Superior temporal gyrus (tissue), 1 donor: ENCODE measurements at regions not wholly inside any gene's neighbourhood (a gene's known extent, or its start where the extent isn't known, plus 50 kb on each side); places are given as distances from the start of the nearest gene placed in this dataset.
"Not testable (repeated sequence)": the region's sequence is repeated elsewhere in the genome, so short reads cannot be mapped to it uniquely, and the experiment has no call there.

Source experiments
- DNase-seq: peaks from one replicate; pipeline ENCODE4 v3.0.0-alpha.2; 2016; ENCODE audit errors: extremely low spot score

DNA sequence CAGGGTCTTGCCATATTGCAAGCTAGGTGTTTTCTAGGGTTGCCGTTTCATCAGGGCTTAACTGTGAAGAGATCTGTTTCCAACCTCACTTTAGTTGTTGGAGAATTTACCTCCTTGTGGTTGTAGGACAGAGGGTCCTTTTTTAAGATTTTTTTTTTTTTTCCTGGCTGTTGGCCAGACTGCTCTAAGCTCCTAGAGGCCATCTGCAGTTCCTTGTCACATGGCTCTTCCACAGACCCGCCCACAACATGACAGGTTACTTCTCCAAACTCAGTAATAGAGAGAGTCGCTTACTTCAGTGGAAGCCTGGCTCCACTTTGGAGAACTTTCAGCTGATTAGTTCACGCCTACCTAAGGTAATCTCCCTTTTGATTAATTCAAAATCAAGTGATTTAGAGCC, 543.7 kb downstream of the DMRTA1 start:
- DNase-seq = no peak

DNA sequence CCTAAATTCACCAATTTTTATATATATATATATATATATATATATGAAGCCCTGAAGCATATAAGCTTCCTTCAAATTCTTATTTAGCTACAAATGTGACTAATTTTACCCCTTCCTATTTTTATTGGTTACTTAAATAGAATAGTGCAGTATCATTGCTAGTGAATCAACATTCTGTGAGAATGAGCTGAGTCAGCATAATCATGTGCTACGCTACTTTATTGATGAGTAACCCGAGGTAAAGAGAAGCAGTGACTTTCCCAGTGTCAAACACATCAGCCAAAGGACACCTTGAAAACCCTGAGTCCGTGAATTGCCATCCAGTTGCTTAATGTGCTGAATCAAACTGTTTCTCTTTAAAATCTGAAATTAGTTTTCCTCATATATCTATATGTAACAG, 546.2 kb downstream of the DMRTA1 start:
- no peak for DNase-seq

DNA sequence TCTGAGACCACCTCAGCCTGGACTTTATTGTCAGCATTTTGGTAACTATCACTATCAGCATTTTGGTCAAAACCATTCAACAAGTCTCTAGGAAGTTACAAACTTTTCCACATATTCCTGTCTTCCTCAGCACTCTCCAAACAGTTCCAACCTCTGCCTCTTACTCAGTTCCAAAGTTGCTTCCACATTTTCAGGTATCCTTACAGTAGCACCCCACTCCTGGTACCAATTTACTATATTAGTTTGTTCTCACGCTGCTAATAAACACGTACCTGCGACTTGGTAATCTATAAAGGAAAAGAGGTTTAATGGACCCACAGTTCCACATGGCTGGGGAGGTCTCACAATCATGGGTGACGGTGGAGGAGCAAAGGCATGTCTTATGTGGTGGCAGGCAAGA, 551.3 kb downstream of the DMRTA1 start:
- no peak for DNase-seq

DNA sequence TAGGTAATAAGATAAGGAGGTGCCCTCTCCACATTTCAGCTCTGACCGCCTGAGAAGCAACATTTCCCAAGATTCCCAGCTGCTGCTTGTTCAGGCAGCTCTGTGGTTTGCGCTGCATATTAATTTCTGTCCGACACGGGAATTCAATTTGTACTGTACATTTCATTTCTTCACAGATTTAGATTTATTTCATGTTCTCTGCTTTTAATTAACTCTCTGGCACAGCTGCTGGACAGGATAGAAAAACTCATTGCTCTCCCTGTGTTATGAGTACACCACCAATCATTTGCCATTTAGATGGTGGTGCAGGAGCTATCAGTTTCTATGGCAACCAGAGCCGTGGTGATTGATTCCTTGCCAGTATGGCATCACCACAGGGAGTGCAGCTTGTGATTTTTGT, 558.5 kb downstream of the DMRTA1 start:
- peak; percentile 65 for DNase-seq

DNA sequence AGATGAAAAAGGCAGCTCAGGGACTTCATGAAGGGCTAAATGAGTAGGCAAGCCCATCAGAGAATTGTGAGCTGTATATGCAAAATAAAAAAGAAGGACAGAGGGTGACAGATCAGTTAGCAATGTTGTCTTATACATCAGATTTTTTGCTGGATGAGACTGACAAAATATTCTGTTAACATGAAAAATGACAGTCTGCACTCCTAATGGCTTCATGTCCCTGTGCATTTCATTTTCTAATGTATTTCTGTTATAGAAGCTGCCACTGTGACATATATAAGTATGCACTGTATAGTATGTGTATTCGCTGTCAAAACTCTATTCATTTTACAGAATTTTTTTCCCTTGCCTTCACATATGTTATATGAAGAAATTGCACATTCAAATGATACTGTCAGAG, 559.5 kb downstream of the DMRTA1 start:
- peak; percentile 22 for DNase-seq

DNA sequence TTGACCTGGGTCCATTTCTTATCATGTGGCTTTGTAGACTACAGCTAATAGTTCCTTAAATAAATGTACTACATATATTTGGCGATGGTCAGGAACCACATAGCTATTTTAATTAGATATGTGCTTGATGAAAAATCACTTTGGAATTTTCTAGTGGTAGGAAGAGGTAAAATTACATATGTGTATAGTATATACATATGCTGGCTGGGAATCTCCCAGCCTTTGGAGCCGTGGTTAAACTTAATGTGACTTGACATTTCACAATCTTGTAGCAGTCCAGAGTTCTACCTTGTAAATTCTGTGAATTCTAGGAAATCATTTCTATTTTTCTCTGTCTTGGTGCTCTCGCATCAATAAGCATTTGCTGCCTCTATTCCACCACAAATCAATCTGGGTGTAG, 565.0 kb downstream of the DMRTA1 start:
- no peak for DNase-seq

DNA sequence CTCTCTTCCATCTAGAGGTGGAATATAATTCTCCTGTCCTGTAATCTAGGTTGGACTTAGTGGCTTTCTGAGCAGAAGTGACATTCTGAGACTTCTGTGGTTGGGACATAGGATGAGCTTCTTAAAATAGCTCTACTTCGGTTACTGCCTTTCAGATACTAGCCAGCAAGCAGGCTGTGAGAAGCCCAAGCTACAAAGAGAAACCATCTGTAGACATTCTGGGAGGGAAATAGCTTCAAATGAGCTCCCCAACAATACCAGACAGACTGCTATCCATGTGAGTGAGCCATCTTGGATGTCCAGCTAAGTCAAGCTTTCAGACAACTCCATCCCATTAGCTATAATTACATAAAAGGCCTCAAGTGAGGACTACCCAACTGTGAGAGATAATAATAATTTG, 568.9 kb downstream of the DMRTA1 start:
- no peak for DNase-seq

DNA sequence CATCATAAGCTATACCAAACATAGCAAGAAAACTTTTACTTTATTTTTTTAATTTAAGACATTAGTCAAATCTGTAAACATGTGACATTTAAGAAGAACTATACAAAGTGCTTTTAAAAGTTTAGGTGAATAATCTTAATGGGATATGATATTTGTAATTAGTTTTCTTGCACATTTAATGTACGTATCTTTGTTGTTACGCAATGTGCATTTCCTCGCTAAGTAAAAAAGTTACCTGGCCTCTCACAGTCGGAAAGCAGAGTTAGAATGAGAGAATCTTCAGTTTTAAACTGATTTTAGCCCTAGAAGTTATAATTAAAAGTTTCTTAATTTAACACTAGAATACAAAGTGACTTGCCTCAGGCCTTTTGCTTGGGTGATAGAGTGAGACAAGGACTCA, 589.8 kb downstream of the DMRTA1 start:
- no peak for DNase-seq

DNA sequence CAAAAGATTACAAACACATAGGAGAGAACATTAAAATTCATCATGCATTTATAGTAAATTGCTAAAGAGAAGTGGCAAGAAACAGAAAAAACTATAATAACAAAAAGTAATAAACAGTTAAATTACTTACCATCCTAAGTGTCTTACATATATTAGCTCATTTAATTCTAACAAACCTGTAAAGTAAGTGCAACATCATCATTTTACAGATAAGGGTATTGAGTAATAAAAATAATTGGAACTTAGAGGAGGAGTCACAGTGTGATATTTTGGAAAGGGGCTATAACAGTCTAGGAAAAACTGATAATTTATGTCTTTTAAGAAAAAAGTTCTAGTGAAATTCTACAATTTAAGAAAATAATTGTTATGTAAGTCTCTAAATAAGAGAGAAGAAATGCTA, 592.8 kb downstream of the DMRTA1 start:
- no peak for DNase-seq

DNA sequence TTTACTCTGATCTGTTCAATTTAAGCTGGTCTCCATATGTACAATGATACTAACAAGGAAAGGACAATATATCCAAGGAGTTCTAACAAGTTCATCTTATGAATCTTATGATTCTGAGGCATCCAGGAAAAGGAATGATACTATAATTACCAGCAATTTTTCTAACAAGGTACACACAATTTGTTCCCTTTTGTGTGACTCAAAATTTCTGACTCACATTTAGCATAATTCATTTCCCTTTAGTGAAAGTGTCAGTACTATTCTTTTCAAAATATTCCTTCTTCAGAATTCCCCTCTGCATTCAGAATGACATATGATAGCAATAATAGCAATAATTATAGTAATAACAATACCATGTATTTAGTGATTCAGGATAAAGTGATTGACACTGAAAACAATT, 594.8 kb downstream of the DMRTA1 start:
- DNase-seq = peak; percentile 52

DNA sequence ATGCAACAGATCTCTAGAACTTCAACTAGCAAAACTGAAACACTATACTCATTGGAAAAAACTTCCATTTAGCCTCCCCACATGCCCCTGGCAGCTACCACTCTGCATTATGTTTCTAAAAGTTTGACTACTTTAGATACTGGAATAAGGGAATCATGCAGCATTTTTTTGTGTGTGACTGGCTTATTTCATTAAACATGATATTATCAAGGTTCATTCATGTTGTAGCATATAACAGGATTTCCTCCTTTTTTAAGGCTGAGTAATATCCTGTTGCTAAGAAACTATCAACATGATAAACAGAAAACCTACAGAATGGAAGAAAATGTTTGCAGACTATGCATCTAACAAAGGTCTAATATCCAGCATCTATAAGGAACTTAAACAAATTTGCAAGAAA, 597.9 kb downstream of the DMRTA1 start:
- no peak for DNase-seq

DNA sequence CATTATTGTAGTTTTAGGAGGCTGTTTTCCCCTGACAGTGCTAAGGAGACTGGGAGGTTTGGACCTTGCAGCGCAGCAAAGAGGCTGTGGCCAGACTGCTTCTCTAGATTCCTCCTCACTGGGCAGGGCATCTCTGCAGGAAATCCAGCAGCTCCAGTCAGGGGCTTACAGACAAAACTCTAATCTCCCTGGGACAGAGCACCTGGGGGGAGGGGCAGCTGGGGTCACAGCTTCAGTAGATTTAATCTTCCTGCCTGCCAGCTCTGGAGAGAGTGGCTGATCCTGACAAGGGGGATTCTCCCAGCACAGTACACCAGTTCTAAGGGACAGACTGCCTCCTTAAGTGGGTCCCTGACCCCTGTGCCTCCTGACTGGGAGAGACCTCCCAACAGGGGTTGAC, 599.4 kb downstream of the DMRTA1 start:
- DNase-seq = not testable (repeated sequence)

DNA sequence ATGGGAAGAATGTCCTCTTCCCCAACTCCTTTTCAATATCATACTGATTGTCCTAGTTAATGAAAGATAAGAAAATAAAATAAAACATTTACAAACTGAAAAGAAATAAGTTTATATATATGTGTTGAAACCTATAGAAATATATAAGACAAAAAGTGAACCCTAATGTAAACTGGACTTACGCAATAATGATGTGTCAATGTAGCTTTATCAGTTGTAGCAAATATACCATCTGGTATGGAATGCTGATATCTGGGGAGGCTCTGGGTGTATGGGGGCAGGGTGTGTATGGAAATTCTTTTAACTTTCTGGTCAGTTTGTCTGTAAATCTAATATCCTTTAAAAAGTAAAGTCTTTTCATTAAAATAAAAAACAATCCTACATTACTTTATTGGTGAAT, 603.9 kb downstream of the DMRTA1 start:
- DNase-seq = no peak

DNA sequence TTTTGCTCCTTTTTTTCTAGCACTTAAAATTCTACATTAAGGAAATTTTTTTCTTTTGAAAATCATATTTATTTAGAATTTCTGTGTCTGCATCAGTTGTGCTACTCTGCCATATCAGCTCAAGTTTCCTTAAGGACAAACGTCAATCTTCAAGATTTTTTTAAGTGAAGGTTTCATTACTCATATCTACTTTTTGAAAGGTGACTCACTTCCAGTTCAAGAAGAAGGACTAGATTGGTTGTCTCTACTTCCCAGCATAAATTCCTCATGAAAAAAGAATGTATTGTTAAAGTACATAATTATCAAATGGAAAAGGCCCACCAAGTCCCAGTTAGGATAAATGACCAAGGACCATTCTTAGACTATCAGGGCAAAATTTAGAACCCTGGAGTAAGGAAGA, 626.5 kb downstream of the DMRTA1 start:
- no peak for DNase-seq

DNA sequence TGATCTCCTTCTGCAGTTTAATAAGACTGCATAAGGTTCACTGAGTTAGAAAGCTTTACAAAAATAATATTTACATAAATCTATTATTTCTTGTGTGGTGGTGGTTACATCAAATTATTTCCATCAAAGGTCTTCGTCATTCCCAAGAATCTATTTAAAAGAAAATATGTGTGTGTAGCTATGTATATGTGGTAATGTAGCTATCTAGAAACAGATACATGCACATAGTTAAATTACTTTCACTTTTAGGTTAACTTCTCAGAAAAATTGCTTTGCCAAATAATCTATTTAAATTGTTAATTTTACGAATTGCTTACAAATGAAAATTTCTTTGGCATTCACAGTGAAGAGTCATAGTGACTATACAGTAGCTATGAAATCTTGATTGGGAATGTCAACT, 633.2 kb downstream of the DMRTA1 start:
- no peak for DNase-seq

DNA sequence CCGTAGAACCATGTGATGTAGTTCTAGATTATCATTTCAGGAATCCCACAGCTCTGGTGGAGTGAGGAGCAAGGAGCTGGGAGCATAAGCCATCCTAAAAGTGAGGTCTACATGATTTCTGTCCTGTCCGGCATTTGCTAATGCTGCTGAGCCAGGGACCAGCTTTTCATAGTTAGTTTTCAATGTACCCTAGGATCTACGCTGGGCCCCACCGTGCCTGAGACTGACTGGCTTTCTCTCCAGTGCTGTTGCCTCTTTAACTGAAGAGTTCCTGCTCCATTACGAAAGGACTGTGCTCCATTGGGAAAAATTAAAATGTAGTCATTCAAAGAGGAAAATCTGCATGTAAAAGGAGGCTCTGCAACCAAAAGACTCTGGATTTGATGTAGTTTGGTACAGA, 634.8 kb downstream of the DMRTA1 start:
- DNase-seq = no peak

DNA sequence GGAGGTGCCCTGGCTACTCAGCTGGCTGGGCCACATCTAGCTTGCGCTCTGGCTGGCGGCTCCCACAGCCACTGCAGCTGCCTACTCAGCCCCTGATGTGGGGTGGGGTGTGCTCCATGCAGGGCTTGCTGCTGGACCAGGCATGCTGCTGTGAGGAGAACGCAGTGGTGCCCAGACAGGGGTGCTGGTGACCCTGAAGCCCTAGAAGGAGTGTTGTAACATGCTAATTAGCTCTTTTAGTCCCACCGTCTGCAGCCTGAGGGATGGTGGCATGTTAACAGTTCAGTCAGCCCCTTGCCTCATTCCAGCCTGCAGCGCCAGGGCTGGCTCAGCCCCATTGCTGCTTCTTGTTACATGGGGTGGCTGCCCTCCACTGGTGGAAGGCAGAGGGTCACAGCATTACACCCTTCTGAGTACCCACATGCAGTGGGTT, 642.3 kb downstream of the DMRTA1 start:
- no peak for DNase-seq

DNA sequence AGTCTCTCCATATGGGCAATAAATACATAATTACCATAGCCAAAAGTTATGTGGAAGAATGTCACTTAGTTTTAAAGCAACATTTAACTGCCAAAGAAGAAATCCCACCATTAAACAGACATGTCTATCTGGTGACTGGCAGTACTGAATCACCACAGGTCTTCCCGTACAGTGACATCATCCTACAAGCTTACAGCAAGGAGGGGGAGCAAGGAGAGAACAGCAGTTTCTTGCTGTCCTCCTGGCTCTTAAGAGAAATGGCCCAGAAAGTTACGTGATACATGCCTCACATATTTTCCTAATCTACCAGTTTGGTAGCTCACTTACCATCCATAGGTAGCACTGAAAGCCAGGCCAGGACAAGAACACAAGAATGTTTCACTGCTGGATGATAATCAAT, 671.0 kb downstream of the DMRTA1 start:
- DNase-seq = no peak

DNA sequence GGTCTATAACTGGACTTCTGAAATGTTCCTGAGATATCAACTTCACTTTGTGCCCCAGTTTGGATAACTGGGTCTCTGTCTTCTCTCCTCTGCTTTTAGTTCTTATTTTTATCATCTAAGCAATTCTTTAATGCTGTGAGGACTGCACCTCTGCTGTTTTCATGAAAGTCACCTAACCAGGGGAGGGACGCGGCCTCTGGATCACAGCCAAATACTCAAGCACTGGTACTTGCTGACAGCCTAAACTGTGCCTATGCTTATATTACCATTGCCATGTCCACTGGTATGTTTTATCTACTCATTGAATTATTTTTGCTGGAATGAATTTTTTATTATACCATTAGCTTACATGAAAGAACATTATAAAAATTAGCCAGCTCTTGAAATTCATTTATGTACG, 674.0 kb downstream of the DMRTA1 start:
- no peak for DNase-seq

DNA sequence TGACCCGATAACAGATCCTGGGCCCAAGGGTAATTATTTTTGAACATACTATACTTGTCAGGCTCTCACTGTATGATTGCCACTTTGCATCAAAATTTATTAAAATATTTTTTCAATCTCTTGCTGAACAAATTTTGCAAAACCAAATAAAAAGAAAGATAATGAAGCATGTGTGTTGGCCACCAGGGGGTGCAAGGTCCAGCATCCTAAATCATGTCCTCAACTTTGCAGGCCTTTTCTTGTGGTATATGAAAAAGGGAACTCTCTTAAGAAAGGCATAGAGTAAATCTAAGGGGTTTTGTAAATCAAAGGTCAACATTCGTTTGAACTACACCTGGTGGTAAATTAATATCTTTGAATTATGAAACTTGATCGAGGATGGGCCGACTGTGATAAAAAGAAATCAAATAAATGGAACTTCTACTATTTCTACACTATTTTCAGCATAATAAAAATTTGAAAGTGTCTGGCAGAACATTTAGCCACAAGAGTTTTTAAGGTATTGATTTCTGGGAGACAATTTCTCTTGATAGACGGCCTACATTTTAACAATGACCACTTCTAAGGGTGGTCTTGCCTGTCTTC, 676.5 kb downstream of the DMRTA1 start:
- DNase-seq = peak; percentile 71

DNA sequence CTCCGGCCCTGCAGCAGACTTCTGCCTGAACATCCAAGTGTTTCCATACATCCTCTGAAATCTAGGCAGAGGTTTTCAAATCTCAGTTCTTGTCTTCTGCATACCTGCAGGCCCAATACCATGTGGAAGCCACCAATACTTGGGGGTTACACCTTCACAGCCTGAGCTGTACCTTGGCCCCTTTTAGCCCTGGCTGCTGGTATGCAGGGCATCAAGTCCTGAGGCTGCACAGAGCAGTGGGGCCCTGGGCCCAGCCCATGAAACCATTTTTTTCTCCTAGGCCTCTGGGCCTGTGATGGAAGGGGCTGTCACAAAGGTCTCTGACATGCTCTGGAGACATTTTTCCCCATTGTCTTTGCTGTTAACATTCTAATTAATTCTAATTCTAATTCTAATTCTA, 680.6 kb downstream of the ELAVL2 start:
- no peak for DNase-seq

DNA sequence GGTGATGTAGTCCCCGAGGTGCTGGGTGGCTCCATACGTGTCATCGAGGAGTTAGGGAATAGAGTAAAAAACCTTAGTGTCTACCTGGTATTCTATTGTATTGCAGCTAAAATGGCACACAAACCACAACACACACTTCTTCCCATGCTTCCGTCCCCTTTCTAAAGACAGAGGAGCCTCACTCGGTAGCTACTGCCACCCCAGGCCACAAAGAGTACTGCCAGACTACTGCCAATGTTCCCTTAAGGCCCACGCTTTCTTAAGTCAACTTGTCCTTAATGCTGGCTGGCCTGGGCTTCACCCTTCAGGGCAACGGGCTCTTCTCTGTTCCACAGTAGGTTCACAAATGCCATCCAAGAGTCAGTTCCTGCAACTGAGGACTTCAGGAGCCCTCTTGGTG, 673.0 kb downstream of the ELAVL2 start:
- no peak for DNase-seq

DNA sequence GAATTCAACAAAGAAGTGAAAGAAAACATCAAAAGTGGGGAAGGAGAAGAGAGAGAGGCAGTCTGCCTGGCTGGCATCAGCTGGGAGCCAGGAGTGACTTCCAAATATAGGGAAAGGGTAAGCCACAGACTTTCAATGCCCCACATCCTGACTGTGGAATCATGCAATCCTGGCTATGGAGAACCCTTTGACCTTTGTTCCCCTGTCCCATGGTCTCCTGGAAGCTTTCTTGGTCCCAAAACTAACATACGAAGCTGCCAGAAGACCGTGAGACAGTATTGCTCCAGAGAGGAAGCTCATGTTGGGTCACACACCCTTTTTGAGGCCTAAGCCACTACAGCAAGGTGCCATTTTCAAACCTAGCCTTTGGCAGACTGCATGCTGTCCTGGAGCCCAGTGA, 665.5 kb downstream of the ELAVL2 start:
- no peak for DNase-seq

DNA sequence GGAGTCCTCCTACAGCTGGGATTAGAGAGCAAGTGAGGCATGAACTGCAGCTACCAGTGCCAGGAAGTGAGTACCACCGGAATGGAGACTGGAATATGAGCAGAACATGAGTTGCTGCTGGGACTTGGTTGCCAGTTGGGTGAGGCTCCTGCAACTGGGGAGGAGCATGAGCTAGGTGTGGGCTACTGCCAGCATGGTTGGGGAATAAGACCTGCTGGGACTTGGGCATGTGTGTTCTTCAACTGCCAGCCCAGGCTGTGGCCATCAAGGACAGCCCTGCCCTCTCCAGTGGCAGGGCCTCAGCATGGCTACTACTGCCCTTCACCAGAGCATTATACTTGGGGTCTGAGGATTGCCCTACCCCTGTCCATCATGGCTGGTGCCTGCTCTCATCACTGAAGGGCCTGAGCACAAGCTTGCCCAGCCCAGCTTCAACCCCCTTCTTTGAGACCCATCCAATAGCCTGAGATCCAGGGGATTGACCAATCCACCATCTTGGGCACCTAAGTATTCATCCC, 665.0 kb downstream of the ELAVL2 start:
- no peak for DNase-seq
